H1 (cell line): ENCODE measurements at regions not wholly inside any gene's neighbourhood (a gene's known extent, or its start where the extent isn't known, plus 50 kb on each side); places are given as distances from the start of the nearest gene placed in this dataset.

Experiments
- KDM1A ChIP-seq: fragments of 200-600, 300-600 bp; sonication (generic); IDR thresholded peaks from 2 replicates; pipeline ENCODE4 v1.7.1; 2016; ENCODE audit warnings: mild to moderate bottlenecking, low read length, borderline replicate concordance
- POLR2A ChIP-seq, 2 experiments: IDR thresholded peaks; 1 replicate in 1 of 2; 2 replicates in 1 of 2; pipeline ENCODE4 v1.6.1; 2011; ENCODE audit warnings: low read depth in 2 of 2, low read length in 2 of 2, mild to moderate bottlenecking in 2 of 2; ENCODE audit errors: control extremely low read depth in 1 of 2
- POLR2AphosphoS5 ChIP-seq: IDR thresholded peaks from 2 replicates; pipeline ENCODE4 v1.6.1; 2011; ENCODE audit warnings: low read depth, low read length
- POU5F1 ChIP-seq: IDR thresholded peaks from 2 replicates; pipeline ENCODE4 v1.6.1; 2011; ENCODE audit warnings: low read depth, mild to moderate bottlenecking, low read length, moderate library complexity
- SP1 ChIP-seq: IDR thresholded peaks from 2 replicates; pipeline ENCODE4 v1.6.1; 2011; ENCODE audit warnings: low read depth, low read length

GRCh38 chr2:147479358-147479757 is 365.5 kb upstream of the ACVR2A start:
- TF ChIP-seq POLR2AphosphoS5 (no peak), POLR2A (IDR thresholded peaks at IDR 0.05; ENCODE audit: control extremely low read depth in 1 of 2, low read depth in 2 of 2, low read length in 2 of 2) (no peak), KDM1A (no peak), SP1 (no peak), POU5F1 (no peak)
